ENCODE measurements at regions not wholly inside any gene's neighbourhood (a gene's known extent, or its start where the extent isn't known, plus 50 kb on each side); places are given as distances from the start of the nearest gene placed in this dataset.

DNA sequence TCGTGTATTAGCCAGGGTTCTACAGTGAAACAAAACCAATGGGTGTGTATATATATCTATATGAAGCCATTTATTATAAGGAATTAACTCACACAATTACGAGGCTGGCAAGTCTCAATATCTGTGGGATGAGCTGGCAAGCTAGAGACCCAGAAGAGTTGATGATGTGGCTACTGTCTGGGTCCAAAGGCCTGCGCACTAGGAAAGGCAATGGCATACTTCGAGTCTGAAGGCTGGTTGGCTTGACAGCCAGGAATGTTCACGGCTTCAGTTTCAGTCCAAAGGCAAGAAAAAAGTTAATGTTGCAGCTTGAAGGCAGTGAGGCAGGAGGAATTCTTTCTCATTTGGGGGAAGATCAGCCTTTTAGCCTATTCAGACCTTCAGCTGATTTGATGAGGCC lies 893.3 kb upstream of the LRFN5 start:
- no peak overlapping the region for H2AFZ ChIP-seq (ENCODE audit: low read length)
- no peak for DNase-seq (ENCODE audit: low spot score)
- peaks cover 93% of the 10 kb centered on the region for H3K9me3 ChIP-seq (ENCODE audit: low read length)
- H3K4me1 ChIP-seq (ENCODE audit: insufficient read depth, low read length) = no peaks in the 10 kb centered on the region
- BruUV-seq (replicated peaks) = no TSS peak
- POLR2A ChIA-PET = no interaction called here
- no peaks in the 10 kb centered on the region for H4K20me1 ChIP-seq (ENCODE audit: insufficient read depth, low read length)
- in situ Hi-C loops (cut with HindIII; ENCODE audit: extremely low pct_ligation_motif_present, low pct_unique_long_range_greater_than_20kb) (no loop called here), intact Hi-C loops (cut with micrococcal nuclease; ENCODE audit: unreplicated experiment) (no loop called here)
- CTCF ChIA-PET (ENCODE audit: low intra/inter-chr PET ratio, low total read pairs) = no interaction called here
- H3K9ac ChIP-seq (ENCODE audit: insufficient read depth, low read depth, low read length) = no peak overlapping the region
- no peaks in the 10 kb centered on the region for H3K36me3 ChIP-seq (replicated peaks in 1 of 2; ENCODE audit: control insufficient read depth in 1 of 2, insufficient read depth in 2 of 2, low read length in 2 of 2)
- no peak for FAIRE-seq
- 5% methylated on average over 5 of the region's 5 CpGs for WGBS (ENCODE audit: low lambda C conversion rate)
- H3K27me3 ChIP-seq (ENCODE audit: control insufficient read depth in 1 of 2, insufficient read depth in 2 of 2, low read length in 2 of 2) = no peaks in the 10 kb centered on the region
- no peak overlapping the region for H3K4me3 ChIP-seq (replicated peaks in 1 of 3; ENCODE audit: insufficient read depth in 1 of 3, low read depth in 2 of 3, low read length in 3 of 3)
- no peak overlapping the region for H3K4me2 ChIP-seq (ENCODE audit: low read depth, low read length)
- H3K79me2 ChIP-seq (ENCODE audit: insufficient read depth, low read length) = no peaks in the 10 kb centered on the region
- TF ChIP-seq, protein P1, sequence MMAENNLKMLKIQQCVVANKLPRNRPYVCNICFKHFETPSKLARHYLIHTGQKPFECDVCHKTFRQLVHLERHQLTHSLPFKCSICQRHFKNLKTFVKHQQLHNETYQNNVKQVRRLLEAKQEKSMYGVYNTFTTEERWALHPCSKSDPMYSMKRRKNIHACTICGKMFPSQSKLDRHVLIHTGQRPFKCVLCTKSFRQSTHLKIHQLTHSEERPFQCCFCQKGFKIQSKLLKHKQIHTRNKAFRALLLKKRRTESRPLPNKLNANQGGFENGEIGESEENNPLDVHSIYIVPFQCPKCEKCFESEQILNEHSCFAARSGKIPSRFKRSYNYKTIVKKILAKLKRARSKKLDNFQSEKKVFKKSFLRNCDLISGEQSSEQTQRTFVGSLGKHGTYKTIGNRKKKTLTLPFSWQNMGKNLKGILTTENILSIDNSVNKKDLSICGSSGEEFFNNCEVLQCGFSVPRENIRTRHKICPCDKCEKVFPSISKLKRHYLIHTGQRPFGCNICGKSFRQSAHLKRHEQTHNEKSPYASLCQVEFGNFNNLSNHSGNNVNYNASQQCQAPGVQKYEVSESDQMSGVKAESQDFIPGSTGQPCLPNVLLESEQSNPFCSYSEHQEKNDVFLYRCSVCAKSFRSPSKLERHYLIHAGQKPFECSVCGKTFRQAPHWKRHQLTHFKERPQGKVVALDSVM (CRISPR knock-in tag; IDR thresholded peaks at IDR 0.05) = no peak
- TF ChIP-seq SMAD3 (CRISPR knock-in tag; IDR thresholded peaks at IDR 0.05) = no peak
- TF ChIP-seq NBN (conservative IDR thresholded peaks at IDR 0.05) = no peak
- no peak for TF ChIP-seq ZNF10 (CRISPR knock-in tag; IDR thresholded peaks at IDR 0.05; ENCODE audit: borderline replicate concordance, low read depth)
- TF ChIP-seq, protein P2, sequence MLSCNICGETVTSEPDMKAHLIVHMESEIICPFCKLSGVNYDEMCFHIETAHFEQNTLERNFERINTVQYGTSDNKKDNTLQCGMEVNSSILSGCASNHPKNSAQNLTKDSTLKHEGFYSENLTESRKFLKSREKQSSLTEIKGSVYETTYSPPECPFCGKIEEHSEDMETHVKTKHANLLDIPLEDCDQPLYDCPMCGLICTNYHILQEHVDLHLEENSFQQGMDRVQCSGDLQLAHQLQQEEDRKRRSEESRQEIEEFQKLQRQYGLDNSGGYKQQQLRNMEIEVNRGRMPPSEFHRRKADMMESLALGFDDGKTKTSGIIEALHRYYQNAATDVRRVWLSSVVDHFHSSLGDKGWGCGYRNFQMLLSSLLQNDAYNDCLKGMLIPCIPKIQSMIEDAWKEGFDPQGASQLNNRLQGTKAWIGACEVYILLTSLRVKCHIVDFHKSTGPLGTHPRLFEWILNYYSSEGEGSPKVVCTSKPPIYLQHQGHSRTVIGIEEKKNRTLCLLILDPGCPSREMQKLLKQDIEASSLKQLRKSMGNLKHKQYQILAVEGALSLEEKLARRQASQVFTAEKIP (CRISPR knock-in tag; IDR thresholded peaks at IDR 0.05; ENCODE audit: borderline replicate concordance) = no peak
- TF ChIP-seq FOXP1 (IDR thresholded peaks at IDR 0.05) = no peak
- no peak for TF ChIP-seq FOXP1 (CRISPR knock-in tag; IDR thresholded peaks at IDR 0.05)
- H3K27ac ChIP-seq (ENCODE audit: extremely low read length, insufficient read depth, low read length) = no peak overlapping the region
- ATAC-seq = no peak

All from HepG2 (cell line).